ENCODE measurements at regions not wholly inside any gene's neighbourhood (a gene's known extent, or its start where the extent isn't known, plus 50 kb on each side); places are given as distances from the start of the nearest gene placed in this dataset.

GRCh38 chr15:37638116-37638515, 296.3 kb upstream of the TMCO5A start:
- no peaks in the 10 kb centered on the region for H3K4me1 Mint-ChIP-seq (ENCODE audit: unreplicated experiment)
- peaks cover 43% of the 10 kb centered on the region for H3K27me3 Mint-ChIP-seq (ENCODE audit: unreplicated experiment)
- no peak overlapping the region for H3K4me3 Mint-ChIP-seq (ENCODE audit: unreplicated experiment)
- no peak for TF ChIP-seq CTCF (IDR thresholded peaks at IDR 0.05)
- H3K27ac Mint-ChIP-seq (ENCODE audit: unreplicated experiment): no peak overlapping the region
- H3K36me3 Mint-ChIP-seq (ENCODE audit: unreplicated experiment): no peaks in the 10 kb centered on the region
- no peak for DNase-seq (ENCODE audit: extremely low spot score, unreplicated experiment)
- H3K9me3 Mint-ChIP-seq (ENCODE audit: unreplicated experiment): no peaks in the 10 kb centered on the region

- Mint-ChIP-seq H3K9me3 (ENCODE audit: unreplicated experiment) (no peaks in the 10 kb centered on the region), H3K4me3 (ENCODE audit: unreplicated experiment) (no peak overlapping the region), H3K27me3 (ENCODE audit: unreplicated experiment) (peaks cover 43% of the 10 kb centered on the region), H3K4me1 (ENCODE audit: unreplicated experiment) (no peaks in the 10 kb centered on the region), H3K36me3 (ENCODE audit: unreplicated experiment) (no peaks in the 10 kb centered on the region), H3K27ac (ENCODE audit: unreplicated experiment) (no peak overlapping the region)
- DNase-seq (ENCODE audit: extremely low spot score, unreplicated experiment): no peak
- TF ChIP-seq CTCF (IDR thresholded peaks at IDR 0.05): no peak
These were observed 295.7 kb upstream of the TMCO5A start for GRCh38 chr15:37638691-37639090.

- Mint-ChIP-seq H3K27me3 (ENCODE audit: unreplicated experiment) (no peaks in the 10 kb centered on the region), H3K36me3 (ENCODE audit: unreplicated experiment) (no peaks in the 10 kb centered on the region), H3K27ac (ENCODE audit: unreplicated experiment) (no peak overlapping the region), H3K9me3 (ENCODE audit: unreplicated experiment) (peaks cover 21% of the 10 kb centered on the region), H3K4me1 (ENCODE audit: unreplicated experiment) (no peaks in the 10 kb centered on the region), H3K4me3 (ENCODE audit: unreplicated experiment) (no peak overlapping the region)
- no peak for TF ChIP-seq CTCF (IDR thresholded peaks at IDR 0.05)
- DNase-seq (ENCODE audit: extremely low spot score, unreplicated experiment): no peak
These were observed 281.6 kb upstream of the TMCO5A start for GRCh38 chr15:37652646-37653417.

- Mint-ChIP-seq H3K27ac (ENCODE audit: unreplicated experiment) (no peak overlapping the region), H3K4me3 (ENCODE audit: unreplicated experiment) (no peak overlapping the region), H3K27me3 (ENCODE audit: unreplicated experiment) (peaks cover 4% of the 10 kb centered on the region), H3K4me1 (ENCODE audit: unreplicated experiment) (no peaks in the 10 kb centered on the region), H3K9me3 (ENCODE audit: unreplicated experiment) (no peaks in the 10 kb centered on the region), H3K36me3 (ENCODE audit: unreplicated experiment) (no peaks in the 10 kb centered on the region)
- DNase-seq (ENCODE audit: extremely low spot score, unreplicated experiment): no peak
- no peak for TF ChIP-seq CTCF (IDR thresholded peaks at IDR 0.05)
These were observed 256.3 kb upstream of the TMCO5A start for GRCh38 chr15:37678124-37678523.

GRCh38 chr15:37679627-37680026, 254.8 kb upstream of the TMCO5A start:
- H3K36me3 Mint-ChIP-seq (ENCODE audit: unreplicated experiment): no peaks in the 10 kb centered on the region
- H3K4me1 Mint-ChIP-seq (ENCODE audit: unreplicated experiment): no peaks in the 10 kb centered on the region
- H3K9me3 Mint-ChIP-seq (ENCODE audit: unreplicated experiment): no peaks in the 10 kb centered on the region
- H3K4me3 Mint-ChIP-seq (ENCODE audit: unreplicated experiment): no peak overlapping the region
- H3K27me3 Mint-ChIP-seq (ENCODE audit: unreplicated experiment): peaks cover 4% of the 10 kb centered on the region
- no peak for TF ChIP-seq CTCF (IDR thresholded peaks at IDR 0.05)
- no peak for DNase-seq (ENCODE audit: extremely low spot score, unreplicated experiment)
- H3K27ac Mint-ChIP-seq (ENCODE audit: unreplicated experiment): no peak overlapping the region

Measured in osteocyte (in vitro differentiated cells).